H1 (cell line): ENCODE measurements at regions not wholly inside any gene's neighbourhood (a gene's known extent, or its start where the extent isn't known, plus 50 kb on each side); places are given as distances from the start of the nearest gene placed in this dataset.
A peak's percentile ranks its signal among the peaks of the same experiment; 100 is the strongest.

Experiments
- CTCF ChIA-PET: fragments of 300-600 bp; sonication (Branson Sonifier 250); formaldehyde crosslinking; loops from one replicate; lab custom pipeline; 2021; ENCODE audit not compliant: partially characterized antibody; lab: Charles Lee
- POLR2A ChIA-PET: fragments of 300-600 bp; sonication (Branson Sonifier 250); formaldehyde crosslinking; loops from one replicate; lab custom pipeline; 2021; ENCODE audit warnings: inconsistent platforms; ENCODE audit not compliant: partially characterized antibody; lab: Charles Lee
- DNase-seq, 2 experiments: peaks; one replicate each; pipeline versions ENCODE4 v3.0.0 to v3.0.0-alpha.2; 2010 to 2022; ENCODE audit warnings: low spot score in 2 of 2, low read depth in 1 of 2, mixed read lengths in 1 of 2
- FAIRE-seq: peaks from 2 replicates; lab custom pipeline; 2011; peaks lifted over from hg19 to GRCh38; lab: Jason Lieb, UNC
- H2AFZ ChIP-seq: 2 replicates; pipeline ENCODE4 v1.8.1; 2012; ENCODE audit warnings: low read length, inconsistent platforms
- H2AK5ac ChIP-seq: 2 replicates; pipeline ENCODE4 v1.6.1; 2013; ENCODE audit warnings: low read depth, low read length
- H2BK120ac ChIP-seq: replicated peaks from 2 replicates; pipeline ENCODE3; 2013; ENCODE audit warnings: low read depth, low read length, inconsistent platforms
- H2BK12ac ChIP-seq: 2 replicates; pipeline ENCODE4 v1.6.1; 2013; ENCODE audit warnings: low read depth, low read length
- H2BK15ac ChIP-seq: 2 replicates; pipeline ENCODE4 v1.6.1; 2013; ENCODE audit warnings: low read length
- H2BK20ac ChIP-seq: 2 replicates; pipeline ENCODE4 v1.6.1; 2013; ENCODE audit warnings: low read length
- H2BK5ac ChIP-seq: 2 replicates; pipeline ENCODE4 v1.6.1; 2013; ENCODE audit warnings: low read depth, low read length
- H3K14ac ChIP-seq: 2 replicates; pipeline ENCODE4 v1.6.1; 2013; ENCODE audit warnings: inconsistent platforms; ENCODE audit not compliant: insufficient read length
- H3K18ac ChIP-seq: 2 replicates; pipeline ENCODE4 v1.6.1; 2013; ENCODE audit warnings: low read length; ENCODE audit errors: extremely low read depth
- H3K23ac ChIP-seq: 2 replicates; pipeline ENCODE4 v1.6.1; 2013; ENCODE audit warnings: inconsistent platforms; ENCODE audit not compliant: insufficient read length
- H3K23me2 ChIP-seq: 2 replicates; pipeline ENCODE4 v1.6.1; 2013; ENCODE audit warnings: low read depth, low read length
- H3K27ac ChIP-seq: 2 replicates; pipeline ENCODE4 v1.6.1; 2011; ENCODE audit warnings: low read depth, low read length, inconsistent platforms
- H3K27me3 ChIP-seq, 4 experiments: replicated peaks in 1 of 4; 1 replicate in 1 of 4; 2 replicates in 3 of 4; pipeline versions ENCODE4 v1.6.1 to v1.8.1; 2011 to 2013; ENCODE audit warnings: low read length in 3 of 4, mild to moderate bottlenecking in 3 of 4, inconsistent platforms in 2 of 4, mixed read lengths in 2 of 4, moderate library complexity in 1 of 4; ENCODE audit not compliant: control insufficient read depth in 3 of 4, insufficient read depth in 3 of 4; ENCODE audit errors: extremely low read depth in 1 of 4
- H3K36me3 ChIP-seq, 4 experiments: 2 replicates each; pipeline versions ENCODE4 v1.6.1 to v1.8.1; 2011 to 2013; ENCODE audit warnings: mild to moderate bottlenecking in 4 of 4, low read length in 3 of 4, moderate library complexity in 2 of 4, control low read depth in 1 of 4, inconsistent platforms in 1 of 4; ENCODE audit not compliant: insufficient read depth in 4 of 4, control insufficient read depth in 2 of 4
- H3K4ac ChIP-seq: replicated peaks from 2 replicates; pipeline ENCODE3; 2013; ENCODE audit warnings: low read length, low read depth, mixed read lengths, inconsistent platforms; ENCODE audit not compliant: insufficient read length
- H3K4me1 ChIP-seq, 4 experiments: replicated peaks in 1 of 4; 1 replicate in 1 of 4; 2 replicates in 3 of 4; pipeline versions ENCODE4 v1.6.1 to v1.8.1; 2011 to 2013; ENCODE audit warnings: low read length in 3 of 4, inconsistent platforms in 2 of 4, mixed read lengths in 1 of 4; ENCODE audit not compliant: insufficient read depth in 4 of 4, control insufficient read depth in 3 of 4
- H3K4me2 ChIP-seq, 2 experiments: 2 replicates each; pipeline versions ENCODE4 v1.6.1 to v1.8.1; 2011 to 2013; ENCODE audit warnings: low read depth in 2 of 2, low read length in 2 of 2, control low read depth in 1 of 2, inconsistent platforms in 1 of 2, mild to moderate bottlenecking in 1 of 2; ENCODE audit not compliant: insufficient read depth in 1 of 2
- H3K4me3 ChIP-seq, 4 experiments: fragments of 200-600, 300-600 bp in 1 of 4; sonication (generic), shearing (Covaris generic), sonication (Bioruptor Twin) in 1 of 4; 2 replicates each; pipeline versions ENCODE4 v1.5.1 to v1.8.1; 2011 to 2016; ENCODE audit warnings: low read length in 4 of 4, low read depth in 3 of 4, control low read depth in 2 of 4, inconsistent platforms in 2 of 4, mild to moderate bottlenecking in 2 of 4, mixed read lengths in 1 of 4, moderate library complexity in 1 of 4; ENCODE audit not compliant: insufficient read depth in 2 of 4; ENCODE audit errors: extremely low read depth in 1 of 4
- H3K56ac ChIP-seq: replicated peaks from 2 replicates; pipeline ENCODE3; 2013; ENCODE audit warnings: low read depth, mild to moderate bottlenecking, mixed read lengths, low read length, inconsistent platforms; ENCODE audit not compliant: insufficient read length
- H3K79me1 ChIP-seq: 2 replicates; pipeline ENCODE4 v1.6.1; 2013; ENCODE audit warnings: low read depth, low read length, control low read depth
- H3K79me2 ChIP-seq, 2 experiments: 2 replicates each; pipeline versions ENCODE4 v1.6.1 to v1.8.1; 2012 to 2013; ENCODE audit warnings: low read length in 2 of 2, mild to moderate bottlenecking in 2 of 2, inconsistent platforms in 1 of 2; ENCODE audit not compliant: insufficient read depth in 2 of 2, control insufficient read depth in 1 of 2
- H3K9ac ChIP-seq, 4 experiments: replicated peaks in 1 of 4; 1 replicate in 1 of 4; 2 replicates in 3 of 4; pipeline versions ENCODE4 v1.6.1 to v1.8.1; 2011 to 2013; ENCODE audit warnings: low read depth in 3 of 4, low read length in 3 of 4, control low read depth in 2 of 4, mild to moderate bottlenecking in 2 of 4, moderate library complexity in 2 of 4, inconsistent platforms in 1 of 4; ENCODE audit errors: extremely low read depth in 1 of 4
- H3K9me3 ChIP-seq, 2 experiments: 2 replicates each; pipeline versions ENCODE4 v1.6.1 to v1.8.1; 2012 to 2013; ENCODE audit warnings: mild to moderate bottlenecking in 2 of 2, moderate library complexity in 2 of 2, control low read depth in 1 of 2, inconsistent platforms in 1 of 2, low read depth in 1 of 2, low read length in 1 of 2, mixed read lengths in 1 of 2; ENCODE audit not compliant: insufficient read depth in 2 of 2
- H4K20me1 ChIP-seq, 2 experiments: replicated peaks in 1 of 2; 2 replicates each; pipeline versions ENCODE3 to v1.8.1; 2011 to 2013; ENCODE audit warnings: inconsistent platforms in 2 of 2, low read length in 2 of 2, mild to moderate bottlenecking in 1 of 2; ENCODE audit not compliant: insufficient read depth in 2 of 2, control insufficient read depth in 1 of 2
- H4K5ac ChIP-seq: 2 replicates; pipeline ENCODE4 v1.6.1; 2013; ENCODE audit warnings: low read length, low read depth, mixed read lengths, inconsistent platforms; ENCODE audit not compliant: insufficient read length
- H4K8ac ChIP-seq: 2 replicates; pipeline ENCODE4 v1.8.0; 2013; ENCODE audit warnings: mild to moderate bottlenecking, moderate library complexity, low read length, inconsistent platforms; ENCODE audit not compliant: insufficient read depth; ENCODE audit errors: extremely low read depth
- H4K91ac ChIP-seq: replicated peaks from 2 replicates; pipeline ENCODE3; 2013; ENCODE audit warnings: low read length, mixed read lengths, inconsistent platforms; ENCODE audit not compliant: insufficient read length
- CEBPB ChIP-seq: IDR thresholded peaks from 2 replicates; pipeline ENCODE4 v1.6.1; 2012; ENCODE audit warnings: low read depth, low read length
- CHD2 ChIP-seq: IDR thresholded peaks from 2 replicates; pipeline ENCODE4 v1.6.1; 2012; ENCODE audit warnings: low read length, improper control_type of control experiment
- CREB1 ChIP-seq: IDR thresholded peaks from 2 replicates; pipeline ENCODE4 v1.6.1; 2012; ENCODE audit warnings: inconsistent platforms
- CTBP2 ChIP-seq: IDR thresholded peaks from 2 replicates; pipeline ENCODE4 v1.7.0; 2011; ENCODE audit warnings: borderline replicate concordance, mild to moderate bottlenecking, moderate library complexity, mixed read lengths, low read length; ENCODE audit not compliant: insufficient read depth, insufficient read length
- FOSL1 ChIP-seq: IDR thresholded peaks from 2 replicates; pipeline ENCODE4 v1.6.1; 2011; ENCODE audit warnings: mild to moderate bottlenecking, low read depth, low read length, moderate library complexity; ENCODE audit not compliant: insufficient read depth
- HDAC2 ChIP-seq, 2 experiments: fragments of 300-600 bp in 1 of 2; sonication (generic) in 1 of 2; IDR thresholded peaks; 2 replicates each; pipeline ENCODE4 v1.6.1; 2011 to 2012; ENCODE audit warnings: low read depth in 2 of 2, low read length in 2 of 2, mild to moderate bottlenecking in 2 of 2, moderate library complexity in 2 of 2, borderline replicate concordance in 1 of 2, inconsistent platforms in 1 of 2
- JUN ChIP-seq: IDR thresholded peaks from 2 replicates; pipeline ENCODE4 v1.6.1; 2011; ENCODE audit warnings: low read depth, mild to moderate bottlenecking, improper control_type of control experiment, low read length
- JUND ChIP-seq: IDR thresholded peaks from 2 replicates; pipeline ENCODE4 v1.6.1; 2011; ENCODE audit warnings: mild to moderate bottlenecking, improper control_type of control experiment, low read length
- NRF1 ChIP-seq: IDR thresholded peaks from 2 replicates; pipeline ENCODE4 v1.6.1; 2011; ENCODE audit warnings: mild to moderate bottlenecking, low read depth, low read length, improper control_type of control experiment
- POLR2A ChIP-seq, 2 experiments: IDR thresholded peaks; 1 replicate in 1 of 2; 2 replicates in 1 of 2; pipeline ENCODE4 v1.6.1; 2011; ENCODE audit warnings: low read depth in 2 of 2, low read length in 2 of 2, mild to moderate bottlenecking in 2 of 2; ENCODE audit errors: control extremely low read depth in 1 of 2
- RFX5 ChIP-seq: IDR thresholded peaks from 2 replicates; pipeline ENCODE4 v1.6.1; 2011; ENCODE audit warnings: low read depth, low read length, improper control_type of control experiment, borderline replicate concordance
- SAP30 ChIP-seq: fragments of 300-600 bp; sonication (generic); IDR thresholded peaks from 2 replicates; pipeline ENCODE4 v1.7.1; 2012; ENCODE audit warnings: low read length, moderate library complexity, mild to moderate bottlenecking, inconsistent platforms; ENCODE audit not compliant: insufficient read depth, insufficient replicate concordance
- SRF ChIP-seq: IDR thresholded peaks from 2 replicates; pipeline ENCODE4 v1.6.1; 2011; ENCODE audit warnings: mild to moderate bottlenecking, low read depth, low read length, moderate library complexity
- SUZ12 ChIP-seq: fragments of 200-600 bp; sonication (generic); IDR thresholded peaks from 2 replicates; pipeline ENCODE4 v1.6.1; 2012; ENCODE audit warnings: mild to moderate bottlenecking, inconsistent platforms, low read length, moderate library complexity, mixed read lengths
- TAF1 ChIP-seq: IDR thresholded peaks from 2 replicates; pipeline ENCODE4 v1.6.1; 2011; ENCODE audit warnings: mild to moderate bottlenecking, low read depth, low read length
- ZNF274 ChIP-seq: IDR thresholded peaks from 2 replicates; pipeline ENCODE4 v1.7.0; 2012; ENCODE audit warnings: low read length, borderline replicate concordance; ENCODE audit errors: extremely low read depth

DNA sequence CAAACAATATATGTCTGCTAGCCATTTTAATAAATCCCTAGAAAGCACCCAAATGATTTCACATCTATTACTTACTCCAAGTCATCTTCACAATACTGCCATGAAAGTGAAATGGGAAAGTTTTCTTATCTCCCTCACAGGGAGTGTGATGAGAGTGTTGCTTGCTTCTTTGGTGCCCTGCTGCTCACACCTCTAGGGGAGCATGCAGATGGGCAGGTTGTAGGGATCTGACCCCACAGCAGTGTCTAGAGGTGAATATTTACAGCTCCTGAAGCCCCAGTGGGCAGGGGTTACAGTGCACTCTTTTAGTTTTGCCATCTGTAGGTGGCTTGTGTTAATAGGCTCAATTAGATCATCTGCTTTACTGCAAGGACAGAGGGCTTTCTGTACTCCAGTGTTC is 173.2 kb downstream of the GABRG2 start:
- Histone ChIP-seq H3K9me3 (peaks cover 8 to 10% of the 10 kb centered on the region in 2 experiments), H2BK15ac (no peak overlapping the region), H2BK5ac (no peak overlapping the region), H2BK120ac (no peak overlapping the region), H3K79me1 (no peaks in the 10 kb centered on the region), H3K23ac (no peak overlapping the region), H4K91ac (no peak overlapping the region), H3K4me1 (no peaks in the 10 kb centered on the region), H2BK12ac (no peak overlapping the region), H2AK5ac (no peak overlapping the region), H4K8ac (no peak overlapping the region), H2BK20ac (no peak overlapping the region), H4K5ac (no peak overlapping the region), H3K79me2 (no peaks in the 10 kb centered on the region), H4K20me1 (no peaks in the 10 kb centered on the region), H3K4me3 (no peak overlapping the region), H3K4me2 (no peak overlapping the region), H3K27me3 (no peaks in the 10 kb centered on the region), H3K36me3 (no peaks in the 10 kb centered on the region), H3K18ac (0 out of 2 replicates have a peak overlapping the region, but pooled peaks have one; percentile 13), H3K9ac (no peak overlapping the region), H3K27ac (no peak overlapping the region), H3K4ac (no peak overlapping the region), H3K56ac (no peak overlapping the region), H3K23me2 (no peaks in the 10 kb centered on the region), H2AFZ (no peak overlapping the region), H3K14ac (no peak overlapping the region)
- FAIRE-seq (no peak), DNase-seq (no peak)
- POLR2A ChIA-PET, result no interaction called here
- CTCF ChIA-PET, result interaction anchor here (0.9 kb wide), 1 partner anchor 17 kb away, joined by 3 read pairs; no protein-coding TSS in a partner anchor
- no peak for TF ChIP-seq RFX5
- no peak for TF ChIP-seq SAP30
- TF ChIP-seq JUND, result no peak
- TF ChIP-seq JUN, result no peak
- TF ChIP-seq SRF, result no peak
- no peak for TF ChIP-seq CREB1
- TF ChIP-seq FOSL1, result no peak
- TF ChIP-seq TAF1, result no peak
- TF ChIP-seq CHD2, result no peak
- TF ChIP-seq HDAC2 (IDR thresholded peaks at IDR 0.05; ENCODE audit: borderline replicate concordance in 1 of 2, low read depth in 2 of 2, low read length in 2 of 2), result no peak
- TF ChIP-seq NRF1, result no peak
- no peak for TF ChIP-seq ZNF274
- no peak for TF ChIP-seq CTBP2
- no peak for TF ChIP-seq CEBPB
- no peak for TF ChIP-seq SUZ12
- TF ChIP-seq POLR2A (IDR thresholded peaks at IDR 0.05; ENCODE audit: control extremely low read depth in 1 of 2, low read depth in 2 of 2, low read length in 2 of 2), result no peak
